Glomerular visceral epithelial cell (primary cell): ENCODE measurements at regions not wholly inside any gene's neighbourhood (a gene's known extent, or its start where the extent isn't known, plus 50 kb on each side); places are given as distances from the start of the nearest gene placed in this dataset.
"Not testable (repeated sequence)": the region's sequence is repeated elsewhere in the genome, so short reads cannot be mapped to it uniquely, and the experiment has no call there.

Experiments used
- DNase-seq: peaks from one replicate; pipeline ENCODE4 v3.0.0-alpha.2; 2016; ENCODE audit errors: extremely low spot score

- no peak for DNase-seq
These were observed 173.4 kb upstream of the TRIB2 start for GRCh38 chr2:12543076-12543977.

DNA sequence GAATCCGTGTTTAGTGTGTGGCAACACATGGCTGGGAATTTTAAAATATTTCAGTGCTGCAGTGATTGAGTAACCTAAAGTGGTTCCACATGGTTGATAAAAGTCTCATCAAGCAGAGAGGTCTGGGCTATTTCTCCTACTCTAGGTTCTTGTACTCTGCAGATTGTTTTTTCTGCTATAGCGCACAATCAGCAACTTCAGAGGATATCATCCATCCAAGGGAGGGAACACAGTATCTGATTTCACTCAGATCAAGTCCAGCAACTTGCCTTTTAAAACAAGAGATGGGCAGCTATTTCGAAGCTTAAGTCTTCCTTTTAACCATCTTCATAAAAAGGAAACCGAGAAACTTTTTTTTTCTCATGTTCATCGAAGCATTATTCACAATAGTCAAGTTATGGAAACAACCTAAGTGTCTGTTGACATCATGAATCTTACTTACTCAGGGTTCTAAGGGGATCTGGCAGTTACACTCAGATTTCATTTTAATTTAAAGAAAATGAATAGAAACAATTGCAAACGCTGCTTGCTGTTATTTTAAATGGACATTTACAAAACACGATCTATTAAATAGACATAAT, 172.7 kb upstream of the TRIB2 start:
- peak; percentile 41 for DNase-seq

DNA sequence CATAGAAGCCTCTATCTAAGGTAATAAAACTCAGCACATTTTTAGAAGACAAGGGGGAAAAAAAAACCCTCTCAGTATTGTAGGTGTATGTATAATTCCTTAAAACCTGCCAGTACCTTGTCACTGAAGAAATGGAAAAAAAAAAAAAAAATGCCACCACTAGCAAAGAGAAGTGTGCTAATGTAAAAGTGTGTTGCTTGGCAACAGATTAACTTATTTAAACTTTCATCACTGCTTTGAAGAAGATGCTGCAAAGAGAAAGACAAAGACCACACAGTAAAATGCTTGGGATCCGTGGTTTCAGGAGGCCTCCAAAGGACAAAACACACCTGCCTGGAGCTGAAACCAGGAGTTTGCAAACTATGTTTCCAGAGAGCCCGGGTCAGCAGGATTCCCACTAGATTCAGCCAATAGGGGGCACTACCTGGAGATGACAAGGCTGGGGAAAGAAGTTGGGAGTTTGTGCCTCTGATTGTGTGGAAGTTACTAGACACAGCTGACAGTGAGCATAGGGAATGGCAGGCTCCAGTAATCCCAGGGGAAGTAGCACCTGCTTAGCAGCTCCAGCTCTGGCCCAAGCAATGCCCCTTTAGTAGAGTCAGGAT, 169.1 kb upstream of the TRIB2 start:
- DNase-seq: no peak

- DNase-seq: no peak
These were observed 167.8 kb upstream of the TRIB2 start for GRCh38 chr2:12548906-12549305.

GRCh38 chr2:12549641-12550040, 167.1 kb upstream of the TRIB2 start:
- no peak for DNase-seq

GRCh38 chr2:12552092-12552491, 164.6 kb upstream of the TRIB2 start:
- no peak for DNase-seq

DNA sequence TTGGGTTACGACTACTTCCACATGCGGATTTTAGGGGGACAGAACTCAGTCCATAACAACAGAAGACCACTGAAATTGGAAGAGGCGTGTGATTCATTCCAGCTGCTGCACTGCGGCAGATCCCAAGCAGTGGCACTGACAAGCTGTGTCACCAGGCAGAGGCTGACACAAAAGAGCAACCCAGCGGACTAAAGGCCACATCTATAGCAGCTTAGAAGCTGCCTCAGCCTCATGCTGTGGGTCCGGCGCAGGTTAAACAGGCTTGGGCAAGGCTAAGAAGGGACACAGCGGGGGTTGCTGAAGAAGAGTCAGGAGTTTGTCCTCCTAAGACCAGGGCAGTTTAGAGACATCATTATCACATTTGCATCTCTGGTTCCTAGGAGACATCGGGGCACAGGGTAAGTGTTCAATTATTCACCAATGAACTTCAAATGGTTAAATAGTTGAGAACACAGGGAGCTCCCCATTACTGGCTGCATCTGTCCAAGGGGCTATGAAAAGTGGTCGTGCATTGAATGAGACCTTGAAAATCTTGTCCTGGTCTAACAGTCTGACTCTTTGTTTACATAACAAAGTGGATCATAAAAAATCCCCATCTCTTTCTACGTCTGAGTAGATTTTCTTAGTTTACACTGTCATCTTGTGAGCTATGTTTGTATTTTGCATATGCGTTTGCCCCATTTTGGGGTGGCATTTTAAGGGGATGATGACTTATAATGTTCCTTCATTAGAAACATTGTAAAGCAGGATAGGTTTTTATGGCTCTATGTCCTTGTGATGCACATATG, 162.3 kb upstream of the TRIB2 start:
- DNase-seq: no peak

GRCh38 chr2:12555012-12555645, 161.6 kb upstream of the TRIB2 start:
- DNase-seq: peak; percentile 19

- DNase-seq: peak; percentile 54
These were observed 160.0 kb upstream of the TRIB2 start for GRCh38 chr2:12556762-12557161.

DNA sequence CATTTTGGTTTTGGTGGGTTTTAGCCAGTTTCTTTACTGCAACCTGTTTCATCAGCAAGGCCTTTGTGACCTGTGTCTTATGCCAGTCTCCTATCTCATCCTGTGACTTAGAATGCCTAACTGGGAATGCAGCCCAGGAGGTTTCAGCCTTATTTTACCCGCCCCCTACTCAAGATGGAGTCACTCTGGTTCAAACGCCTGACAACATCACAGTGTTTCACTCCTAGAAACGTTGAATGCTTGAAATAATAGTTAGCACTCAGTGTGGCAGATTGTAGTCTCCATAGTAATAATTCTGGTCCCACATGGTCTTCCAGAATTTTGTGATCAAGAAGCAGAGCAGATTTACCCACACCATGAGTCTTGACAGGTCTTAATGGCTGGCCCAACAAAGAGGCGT, 159.0 kb upstream of the TRIB2 start:
- no peak for DNase-seq

- DNase-seq: no peak
These were observed 158.2 kb upstream of the TRIB2 start for GRCh38 chr2:12558519-12558918.

DNA sequence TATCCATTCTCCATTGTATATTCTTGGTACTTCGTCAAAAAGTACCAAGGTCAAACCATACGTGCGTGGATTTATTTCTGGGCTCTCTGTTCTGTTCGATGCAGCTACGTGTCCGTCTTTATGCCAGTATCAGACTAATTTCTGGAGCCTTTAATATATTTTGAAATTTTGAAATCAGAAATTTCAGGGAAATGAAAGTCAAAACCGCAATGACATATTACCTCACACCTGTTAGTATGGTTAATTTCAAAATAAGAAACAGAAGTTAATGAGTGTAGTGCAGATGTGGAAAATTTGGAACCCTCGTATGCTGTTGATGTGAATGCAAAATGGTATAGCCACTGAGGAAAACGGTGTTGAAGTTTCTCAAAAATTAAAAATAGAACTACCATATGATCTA, 156.1 kb upstream of the TRIB2 start:
- DNase-seq: no peak

GRCh38 chr2:12567411-12567810, 149.3 kb upstream of the TRIB2 start:
- DNase-seq: no peak

DNA sequence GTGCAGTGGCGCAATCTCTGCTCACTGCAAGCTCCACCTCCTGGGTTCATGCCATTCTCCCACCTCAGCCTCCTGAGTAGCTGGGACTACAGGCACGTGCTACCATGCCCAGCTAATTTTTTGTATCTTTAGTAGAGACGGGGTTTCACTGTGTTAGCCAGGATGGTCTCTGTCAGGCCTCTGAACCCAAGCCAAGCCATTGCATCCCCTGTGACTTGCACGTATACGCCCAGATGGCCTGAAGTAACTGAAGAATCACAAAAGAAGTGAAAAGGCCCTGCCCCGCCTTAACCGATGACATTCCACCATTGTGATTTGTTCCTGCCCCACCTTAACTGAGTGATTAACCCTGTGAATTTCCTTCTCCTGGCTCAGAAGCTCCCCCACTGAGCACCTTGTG, 147.2 kb upstream of the TRIB2 start:
- DNase-seq: not testable (repeated sequence)

DNA sequence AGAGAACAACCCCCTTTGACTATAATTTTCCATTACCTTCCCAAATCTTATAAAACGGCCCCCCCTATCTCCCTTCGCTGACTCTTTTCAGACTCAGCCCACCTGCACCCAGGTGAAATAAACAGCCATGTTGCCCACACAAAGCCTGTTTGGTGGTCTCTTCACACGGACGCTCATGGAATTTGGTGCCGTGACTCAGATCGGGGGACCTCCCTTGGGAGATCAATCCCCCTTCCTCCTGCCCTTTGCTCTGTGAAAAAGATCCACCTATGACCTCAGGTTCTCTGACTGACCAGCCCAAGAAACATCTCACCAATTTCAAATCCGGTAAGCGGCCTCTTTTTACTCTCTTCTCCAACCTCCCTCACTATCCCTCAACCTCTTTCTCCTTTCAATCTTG, 146.8 kb upstream of the TRIB2 start:
- not testable (repeated sequence) for DNase-seq

DNA sequence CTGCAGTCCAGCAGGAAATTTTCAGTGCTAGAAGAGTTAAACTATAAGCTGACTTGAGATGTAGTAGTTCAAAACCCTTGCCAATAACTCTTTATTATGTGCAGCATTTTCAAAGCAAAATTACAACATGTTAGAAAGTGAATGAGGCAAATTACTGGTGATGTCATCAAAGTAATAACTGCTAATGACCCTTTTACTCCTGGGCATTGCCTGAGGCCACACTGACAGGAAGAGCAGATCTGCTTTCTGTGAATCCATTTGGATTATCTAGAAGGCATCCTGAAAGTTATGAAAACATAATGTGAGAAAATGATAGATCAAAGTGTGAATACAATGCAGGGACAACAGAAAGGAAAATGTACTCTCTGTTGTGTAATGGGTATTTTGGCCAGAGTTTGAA, 139.6 kb upstream of the TRIB2 start:
- no peak for DNase-seq

DNA sequence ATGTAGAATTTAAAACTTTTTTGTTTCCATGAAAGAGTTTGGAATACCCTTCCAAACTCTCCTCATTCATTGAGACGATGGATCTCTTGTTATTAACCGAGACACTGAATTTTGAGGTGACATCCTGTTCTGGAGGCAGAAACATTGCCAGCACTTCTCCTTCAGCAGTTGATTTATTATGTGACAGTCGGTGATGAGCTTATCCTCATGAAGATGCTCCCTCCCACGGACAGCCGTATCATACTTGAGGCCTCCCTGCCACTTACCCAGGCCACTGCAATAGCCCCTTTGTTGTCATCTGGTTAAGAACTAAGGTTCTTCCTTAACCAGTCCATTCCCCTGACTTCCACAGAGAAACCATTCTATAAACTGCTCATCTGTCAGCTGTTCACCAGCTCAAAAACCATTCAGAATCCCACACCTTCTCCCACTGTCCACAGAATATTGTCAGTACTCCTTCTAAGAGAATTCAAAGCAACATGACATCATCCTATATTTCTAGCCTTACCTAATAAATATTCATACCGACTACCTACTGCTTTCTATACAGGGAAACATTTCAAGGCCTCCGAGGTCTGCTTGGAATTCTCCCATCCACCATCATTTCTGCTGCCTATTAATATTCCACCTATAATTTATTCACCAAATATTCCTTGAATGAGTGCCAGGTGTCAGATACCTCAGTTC, 139.0 kb upstream of the TRIB2 start:
- DNase-seq: no peak

- DNase-seq: no peak
These were observed 137.7 kb upstream of the TRIB2 start for GRCh38 chr2:12579018-12579417.

GRCh38 chr2:12584338-12584737, 132.4 kb upstream of the TRIB2 start:
- no peak for DNase-seq

GRCh38 chr2:12585784-12586183, 131.0 kb upstream of the TRIB2 start:
- no peak for DNase-seq

- DNase-seq: no peak
These were observed 129.5 kb upstream of the TRIB2 start for GRCh38 chr2:12587228-12587627.
